Naive B cell (primary cell): ENCODE measurements at regions not wholly inside any gene's neighbourhood (a gene's known extent, or its start where the extent isn't known, plus 50 kb on each side); places are given as distances from the start of the nearest gene placed in this dataset.

ENCODE experiments used
- ATAC-seq, 2 donors: fragments of 150-1000 bp; cut with Tn5 transposase; 2 replicates each; pipeline ENCODE4 v1.10.0; 2021; ENCODE audit warnings: low read depth in 2 of 2, mild to moderate bottlenecking in 2 of 2, moderate library complexity in 2 of 2
- DNase-seq: peaks from one replicate; pipeline ENCODE4 v3.0.0; 2022
- H3K27ac Mint-ChIP-seq, 6 donors: one replicate each; pipeline ENCODE4 v1.8.0; 2020 to 2022; ENCODE audit warnings: mild to moderate bottlenecking in 6 of 6, mixed read lengths in 6 of 6, moderate library complexity in 5 of 6, inconsistent platforms in 2 of 6
- H3K27me3 Mint-ChIP-seq, 3 donors: one replicate each; pipeline ENCODE4 v1.8.0; 2021 to 2022; ENCODE audit warnings: mixed read lengths in 3 of 3, mild to moderate bottlenecking in 1 of 3
- H3K36me3 Mint-ChIP-seq, 2 donors: one replicate each; pipeline ENCODE4 v1.8.0; 2020 to 2022; ENCODE audit warnings: mixed read lengths in 2 of 2, inconsistent platforms in 1 of 2, mild to moderate bottlenecking in 1 of 2
- H3K4me1 Mint-ChIP-seq, 3 donors: one replicate each; pipeline ENCODE4 v1.8.0; 2020 to 2022; ENCODE audit warnings: mixed read lengths in 3 of 3, inconsistent platforms in 1 of 3, mild to moderate bottlenecking in 1 of 3, moderate library complexity in 1 of 3
- H3K4me3 Mint-ChIP-seq, 8 donors: one replicate each; pipeline ENCODE4 v1.8.0; 2020 to 2022; ENCODE audit warnings: mild to moderate bottlenecking in 8 of 8, mixed read lengths in 8 of 8, moderate library complexity in 8 of 8, inconsistent platforms in 2 of 8
- H3K9me3 Mint-ChIP-seq, 7 donors: one replicate each; pipeline ENCODE4 v1.8.0; 2020 to 2022; ENCODE audit warnings: mixed read lengths in 7 of 7, mild to moderate bottlenecking in 5 of 7, inconsistent platforms in 2 of 7, moderate library complexity in 1 of 7

- Mint-ChIP-seq H3K4me1 (no peaks in the 10 kb centered on the region), H3K27me3 (peaks cover 0 to 9% (median 3%) of the 10 kb centered on the region in 3 donors), H3K27ac (no peak overlapping the region), H3K9me3 (peaks cover 0 to 4% (median 0%) of the 10 kb centered on the region in 7 donors), H3K36me3 (no peaks in the 10 kb centered on the region), H3K4me3 (no peak overlapping the region)
- ATAC-seq (no peak), DNase-seq (no peak)
These were observed 96.4 kb upstream of the AMOTL1 start for GRCh38 chr11:94671553-94672366.

- Mint-ChIP-seq H3K4me1 (no peaks in the 10 kb centered on the region), H3K36me3 (no peaks in the 10 kb centered on the region), H3K27ac (no peak overlapping the region), H3K4me3 (no peak overlapping the region), H3K9me3 (peaks cover 0 to 4% (median 0%) of the 10 kb centered on the region in 7 donors), H3K27me3 (peaks cover 0 to 9% (median 3%) of the 10 kb centered on the region in 3 donors)
- ATAC-seq, result no peak
- no peak for DNase-seq
These were observed 95.5 kb upstream of the AMOTL1 start for GRCh38 chr11:94672636-94673035.

- Mint-ChIP-seq H3K36me3 (no peaks in the 10 kb centered on the region), H3K4me3 (no peak overlapping the region), H3K4me1 (no peaks in the 10 kb centered on the region), H3K9me3 (peaks cover 0 to 4% (median 0%) of the 10 kb centered on the region in 7 donors), H3K27me3 (peaks cover 0 to 2% (median 0%) of the 10 kb centered on the region in 3 donors), H3K27ac (no peak overlapping the region)
- no peak for DNase-seq
- no peak for ATAC-seq
These were observed 94.8 kb upstream of the AMOTL1 start for GRCh38 chr11:94673386-94673785.

GRCh38 chr11:94673951-94674491, 94.1 kb upstream of the AMOTL1 start:
- no peaks in the 10 kb centered on the region for H3K4me1 Mint-ChIP-seq
- no peak overlapping the region for H3K4me3 Mint-ChIP-seq
- no peak overlapping the region for H3K27ac Mint-ChIP-seq
- ATAC-seq (no peak), DNase-seq (no peak)
- peaks cover 0 to 4% (median 0%) of the 10 kb centered on the region in 7 donors for H3K9me3 Mint-ChIP-seq
- H3K36me3 Mint-ChIP-seq, result no peaks in the 10 kb centered on the region
- no peaks in the 10 kb centered on the region for H3K27me3 Mint-ChIP-seq

- no peaks in the 10 kb centered on the region for H3K27me3 Mint-ChIP-seq
- DNase-seq, result no peak
- no peak overlapping the region for H3K4me3 Mint-ChIP-seq
- H3K36me3 Mint-ChIP-seq, result no peaks in the 10 kb centered on the region
- peaks cover 0 to 4% (median 0%) of the 10 kb centered on the region in 7 donors for H3K9me3 Mint-ChIP-seq
- H3K27ac Mint-ChIP-seq, result no peak overlapping the region
- H3K4me1 Mint-ChIP-seq, result no peaks in the 10 kb centered on the region
- ATAC-seq, result no peak
These were observed 92.9 kb upstream of the AMOTL1 start for GRCh38 chr11:94675239-94675638.

GRCh38 chr11:94675813-94676212, 92.3 kb upstream of the AMOTL1 start:
- Mint-ChIP-seq H3K4me1 (no peaks in the 10 kb centered on the region), H3K4me3 (no peak overlapping the region), H3K27me3 (peaks cover 0 to 2% (median 0%) of the 10 kb centered on the region in 3 donors), H3K27ac (no peak overlapping the region), H3K36me3 (no peaks in the 10 kb centered on the region), H3K9me3 (peaks cover 0 to 4% (median 0%) of the 10 kb centered on the region in 7 donors)
- DNase-seq (no peak), ATAC-seq (no peak)

GRCh38 chr11:94676814-94677213, 91.3 kb upstream of the AMOTL1 start:
- Mint-ChIP-seq H3K9me3 (no peaks in the 10 kb centered on the region), H3K4me1 (no peaks in the 10 kb centered on the region)
- ATAC-seq, result no peak

GRCh38 chr11:94678236-94678635, 89.9 kb upstream of the AMOTL1 start:
- DNase-seq (no peak), ATAC-seq (no peak)
- peaks cover 0 to 8% (median 7%) of the 10 kb centered on the region in 3 donors for H3K27me3 Mint-ChIP-seq
- peaks cover 0 to under 1% (median 0%) of the 10 kb centered on the region in 7 donors for H3K9me3 Mint-ChIP-seq
- no peak overlapping the region for H3K27ac Mint-ChIP-seq
- no peak overlapping the region for H3K4me3 Mint-ChIP-seq
- H3K4me1 Mint-ChIP-seq, result no peaks in the 10 kb centered on the region
- no peaks in the 10 kb centered on the region for H3K36me3 Mint-ChIP-seq

More at GRCh38 chr11:94676814-94677213, 91.3 kb upstream of the AMOTL1 start:
- no peaks in the 10 kb centered on the region for H3K36me3 Mint-ChIP-seq
- H3K4me3 Mint-ChIP-seq, result no peak overlapping the region
- DNase-seq, result no peak
- no peak overlapping the region for H3K27ac Mint-ChIP-seq
- peaks cover 0 to 8% (median under 1%) of the 10 kb centered on the region in 3 donors for H3K27me3 Mint-ChIP-seq

- no peaks in the 10 kb centered on the region for H3K4me1 Mint-ChIP-seq
- H3K9me3 Mint-ChIP-seq, result peaks cover 0 to 4% (median 0%) of the 10 kb centered on the region in 7 donors
- no peaks in the 10 kb centered on the region for H3K36me3 Mint-ChIP-seq
- H3K27ac Mint-ChIP-seq, result no peak overlapping the region
- ATAC-seq (no peak), DNase-seq (no peak)
- no peak overlapping the region for H3K4me3 Mint-ChIP-seq
- H3K27me3 Mint-ChIP-seq, result peaks cover 0 to 8% (median 7%) of the 10 kb centered on the region in 3 donors
These were observed 89.3 kb upstream of the AMOTL1 start for GRCh38 chr11:94678901-94679300.

GRCh38 chr11:94680426-94680825, 87.7 kb upstream of the AMOTL1 start:
- no peaks in the 10 kb centered on the region for H3K4me1 Mint-ChIP-seq
- no peak overlapping the region for H3K27ac Mint-ChIP-seq
- peaks cover 0 to 16% (median 8%) of the 10 kb centered on the region in 3 donors for H3K27me3 Mint-ChIP-seq
- peaks cover 0 to 15% (median 4%) of the 10 kb centered on the region in 7 donors for H3K9me3 Mint-ChIP-seq
- DNase-seq, result no peak
- H3K36me3 Mint-ChIP-seq, result no peaks in the 10 kb centered on the region
- ATAC-seq, result no peak
- H3K4me3 Mint-ChIP-seq, result no peak overlapping the region

GRCh38 chr11:94681140-94681539, 87.0 kb upstream of the AMOTL1 start:
- no peak overlapping the region for H3K27ac Mint-ChIP-seq
- ATAC-seq, result no peak
- no peaks in the 10 kb centered on the region for H3K36me3 Mint-ChIP-seq
- H3K27me3 Mint-ChIP-seq, result peaks cover 2 to 23% (median 8%) of the 10 kb centered on the region in 3 donors
- no peak overlapping the region for H3K4me3 Mint-ChIP-seq
- peaks cover 0 to 22% (median 8%) of the 10 kb centered on the region in 7 donors for H3K9me3 Mint-ChIP-seq
- DNase-seq, result no peak
- no peaks in the 10 kb centered on the region for H3K4me1 Mint-ChIP-seq

- H3K9me3 Mint-ChIP-seq, result peaks cover 0 to 25% (median 10%) of the 10 kb centered on the region in 7 donors
These were observed 86.3 kb upstream of the AMOTL1 start for GRCh38 chr11:94681852-94682251.

GRCh38 chr11:94694309-94695060, 73.7 kb upstream of the AMOTL1 start:
- Mint-ChIP-seq H3K9me3 (peaks cover 0 to 13% (median 0%) of the 10 kb centered on the region in 7 donors), H3K27ac (no peak overlapping the region), H3K36me3 (no peaks in the 10 kb centered on the region), H3K4me1 (no peaks in the 10 kb centered on the region), H3K4me3 (no peak overlapping the region), H3K27me3 (peaks cover 7 to 18% (median 15%) of the 10 kb centered on the region in 3 donors)
- no peak for DNase-seq
- ATAC-seq, result no peak

More at GRCh38 chr11:94681852-94682251, 86.3 kb upstream of the AMOTL1 start:
- H3K27ac Mint-ChIP-seq, result no peak overlapping the region
- no peaks in the 10 kb centered on the region for H3K36me3 Mint-ChIP-seq
- H3K27me3 Mint-ChIP-seq, result peaks cover 5 to 24% (median 8%) of the 10 kb centered on the region in 3 donors
- no peaks in the 10 kb centered on the region for H3K4me1 Mint-ChIP-seq
- DNase-seq, result no peak
- no peak for ATAC-seq
- H3K4me3 Mint-ChIP-seq, result no peak overlapping the region
